GM10248 (cell line): ENCODE measurements at regions not wholly inside any gene's neighbourhood (a gene's known extent, or its start where the extent isn't known, plus 50 kb on each side); places are given as distances from the start of the nearest gene placed in this dataset.

Source experiments
- CTCF ChIA-PET: fragments of 300-600 bp; sonication (Branson Sonifier 250); formaldehyde crosslinking; extraction: SDS; loops from one replicate; lab custom pipeline; 2021; ENCODE audit warnings: antibody characterized with exemption; lab: Yijun Ruan, JAX
- POLR2A ChIA-PET: fragments of 350-650 bp; sonication (Branson Sonifier 250); formaldehyde crosslinking; extraction: SDS; loops from one replicate; lab custom pipeline; 2020; ENCODE audit warnings: antibody characterized with exemption; lab: Yijun Ruan, JAX
- DNase-seq: peaks from one replicate; pipeline ENCODE4 v3.0.0; 2012; ENCODE audit errors: extremely low spot score
- CTCF ChIP-seq: IDR thresholded peaks from 2 replicates; pipeline ENCODE4 v1.5.1; 2012; ENCODE audit warnings: mild to moderate bottlenecking, low read depth; ENCODE audit errors: extremely low read depth, missing control alignments, control extremely low read depth

GRCh38 chr22:20648306-20648903, 125.5 kb upstream of the SERPIND1 start:
- TF ChIP-seq CTCF: no peak
- ChIA-PET POLR2A (no interaction called here), CTCF (interaction anchor here (1.1 to 2.2 kb wide), 2 partner anchors 24 to 42 kb away, joined by 3 to 8 read pairs; no protein-coding TSS in a partner anchor)
- DNase-seq: no peak

- no peak for DNase-seq
- ChIA-PET CTCF (interaction anchor here (0.8 to 1.0 kb wide), 2 partner anchors 9 to 23 kb away, joined by 3 to 5 read pairs; no protein-coding TSS in a partner anchor), POLR2A (no interaction called here)
- no peak for TF ChIP-seq CTCF
Observed at GRCh38 chr22:20650294-20651207, 123.4 kb upstream of the SERPIND1 start.

- no peak for DNase-seq
- CTCF ChIA-PET: interaction anchor here (0.8 to 1.0 kb wide), 2 partner anchors 9 to 24 kb away, joined by 3 to 5 read pairs; no protein-coding TSS in a partner anchor
Observed at GRCh38 chr22:20651286-20651685, 122.6 kb upstream of the SERPIND1 start.

GRCh38 chr22:20652130-20652529, 121.8 kb upstream of the SERPIND1 start:
- ChIA-PET CTCF (interaction anchor here (0.9 kb wide), 1 partner anchor 17 kb away, joined by 3 read pairs; no protein-coding TSS in a partner anchor), POLR2A (no interaction called here)
- DNase-seq: no peak
- TF ChIP-seq CTCF: no peak

More at GRCh38 chr22:20651286-20651685, 122.6 kb upstream of the SERPIND1 start:
- TF ChIP-seq CTCF: no peak
- POLR2A ChIA-PET: no interaction called here

GRCh38 chr22:20652582-20652981, 121.3 kb upstream of the SERPIND1 start:
- TF ChIP-seq CTCF: no peak
- DNase-seq: no peak
- ChIA-PET POLR2A (no interaction called here), CTCF (interaction anchor here (0.9 kb wide), 1 partner anchor 17 kb away, joined by 3 read pairs; no protein-coding TSS in a partner anchor)

GRCh38 chr22:20653012-20653794, 120.7 kb upstream of the SERPIND1 start:
- ChIA-PET CTCF (no interaction called here), POLR2A (no interaction called here)
- TF ChIP-seq CTCF: no peak
- no peak for DNase-seq
